ENCODE measurements at regions not wholly inside any gene's neighbourhood (a gene's known extent, or its start where the extent isn't known, plus 50 kb on each side); places are given as distances from the start of the nearest gene placed in this dataset.
A peak's percentile ranks its signal among the peaks of the same experiment; 100 is the strongest.

- no peak for DNase-seq
Observed at GRCh38 chr14:101477648-101478047, 83.6 kb upstream of the DIO3 start.

- DNase-seq: no peak
Observed at GRCh38 chr14:101478096-101478495, 83.2 kb upstream of the DIO3 start.

DNA sequence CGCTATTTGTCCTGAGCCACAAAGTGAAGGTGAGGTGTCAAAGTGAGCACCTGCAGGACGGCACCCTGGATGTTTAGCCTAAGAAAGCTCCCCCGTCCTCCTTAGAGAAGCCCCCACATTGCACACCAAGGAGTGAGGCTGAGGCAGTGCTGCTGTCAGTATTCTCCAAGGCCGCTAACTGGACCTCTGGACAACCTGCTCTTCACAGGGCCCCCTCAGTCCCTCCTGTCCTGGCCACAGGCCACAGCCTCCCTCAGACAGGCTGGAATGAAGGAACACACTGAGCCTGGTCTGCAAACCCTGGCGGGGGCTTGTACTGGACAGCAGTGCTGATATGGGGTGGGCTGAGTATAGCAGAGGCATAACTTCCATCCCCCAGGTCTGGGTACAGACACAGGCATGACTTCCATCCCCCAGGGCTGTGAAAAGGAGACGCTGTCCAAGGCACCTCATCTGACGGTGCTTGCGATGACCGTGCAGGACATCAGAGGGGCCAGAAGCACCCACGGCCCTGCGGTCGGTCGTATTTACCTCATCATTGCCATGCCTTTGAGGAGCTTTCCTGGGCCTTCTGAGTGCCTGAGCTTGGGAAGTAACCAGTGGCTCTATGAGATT is 82.4 kb upstream of the DIO3 start:
- no peak for DNase-seq

DNA sequence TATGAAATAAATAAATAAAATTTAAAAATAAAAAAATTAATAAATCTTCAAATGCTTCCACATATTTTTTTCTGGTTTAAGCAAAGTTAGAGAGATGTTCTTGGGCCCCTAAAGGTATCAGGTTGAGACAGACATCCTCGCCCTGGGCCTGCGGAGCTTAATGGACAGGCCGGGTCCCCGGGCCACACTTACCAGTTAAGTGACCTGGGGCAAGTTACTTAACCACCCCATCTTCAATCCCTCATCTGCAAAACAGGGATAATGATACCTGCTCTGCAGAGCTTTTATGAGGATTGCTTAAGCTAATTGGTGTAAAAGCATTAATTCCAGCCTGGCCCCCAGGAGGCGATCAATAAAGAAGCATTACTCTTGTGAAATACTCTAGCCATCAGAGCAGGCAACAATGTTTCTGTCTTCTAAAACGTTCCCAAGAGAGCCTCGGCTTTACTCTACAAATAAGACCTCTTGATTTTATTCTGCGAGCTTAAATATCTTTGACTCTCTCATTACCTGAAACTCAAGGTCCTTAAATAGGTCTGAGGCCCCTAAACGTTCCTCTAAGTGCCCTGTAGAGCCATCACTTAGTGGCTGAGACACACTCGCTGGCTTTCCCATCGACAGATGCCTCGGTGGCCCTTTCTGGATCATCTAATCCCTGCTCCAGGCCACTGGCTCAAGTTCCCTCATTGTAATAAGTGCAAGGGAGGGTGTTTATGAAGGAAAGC is 81.1 kb upstream of the DIO3 start:
- DNase-seq: no peak

- DNase-seq: no peak
Observed at GRCh38 chr14:101480747-101481530, 80.4 kb upstream of the DIO3 start.

- DNase-seq: no peak
Observed at GRCh38 chr14:101481557-101481956, 79.7 kb upstream of the DIO3 start.

- DNase-seq: no peak
Observed at GRCh38 chr14:101482066-101482465, 79.2 kb upstream of the DIO3 start.

GRCh38 chr14:101483829-101484228 is 77.5 kb upstream of the DIO3 start:
- no peak for DNase-seq

DNA sequence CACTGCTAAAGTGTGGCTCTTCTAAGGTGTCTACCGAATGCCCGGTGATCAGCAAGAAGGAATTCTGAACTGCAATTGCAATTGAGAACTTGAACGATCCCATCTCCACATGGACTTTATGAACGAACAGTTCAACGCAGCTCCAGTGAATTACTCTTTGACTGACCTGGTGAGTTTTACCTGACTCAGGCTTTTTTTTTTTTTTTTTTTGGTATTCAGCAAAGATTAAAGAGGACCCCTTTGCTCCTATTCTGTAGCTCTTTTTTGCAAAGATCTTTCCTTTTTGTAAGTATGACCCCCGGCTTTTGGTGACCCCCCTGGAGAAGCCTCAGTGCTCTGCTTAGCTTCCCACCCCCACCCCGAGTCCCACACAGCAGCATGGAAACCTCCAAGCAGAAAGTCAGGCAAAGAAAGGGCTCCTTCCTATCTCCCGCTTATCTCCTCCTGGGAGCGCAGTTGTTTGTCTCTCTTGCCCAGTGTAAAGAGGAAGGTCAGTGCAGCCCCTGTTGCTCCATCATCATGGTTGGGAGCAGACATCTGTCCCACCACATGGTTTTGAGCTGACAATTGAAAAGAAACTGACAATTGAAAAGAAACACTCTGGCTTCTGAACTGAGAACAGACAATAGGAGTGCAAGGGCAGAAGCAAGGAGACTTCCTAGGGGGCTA is 72.1 kb upstream of the DIO3 start:
- no peak for DNase-seq

- no peak for DNase-seq
Observed at GRCh38 chr14:101490771-101491170, 70.5 kb upstream of the DIO3 start.

GRCh38 chr14:101491841-101492240 is 69.5 kb upstream of the DIO3 start:
- no peak for DNase-seq

DNA sequence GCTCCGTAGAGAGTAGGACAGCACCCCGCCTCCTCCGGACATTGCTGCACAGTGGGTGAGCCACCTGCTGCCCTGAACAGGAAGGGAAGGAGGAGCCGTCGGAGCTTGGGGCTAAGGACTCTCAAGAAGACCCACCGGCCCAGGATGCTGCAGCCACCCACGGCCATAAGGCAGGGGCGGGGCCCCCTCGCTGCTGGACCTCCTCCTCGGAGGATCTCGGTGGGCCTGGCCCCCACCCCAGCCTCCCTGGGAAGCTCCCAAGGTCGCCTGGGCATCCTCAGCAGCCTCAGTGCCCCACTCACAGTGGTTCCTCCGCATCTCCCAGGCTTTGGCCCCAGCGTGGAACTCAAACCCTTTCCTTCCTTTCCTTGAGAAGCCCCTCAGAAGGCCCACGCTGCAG is 68.6 kb upstream of the DIO3 start:
- no peak for DNase-seq

- no peak for DNase-seq
Observed at GRCh38 chr14:101494826-101495225, 66.5 kb upstream of the DIO3 start.

GRCh38 chr14:101495284-101495683 is 66.0 kb upstream of the DIO3 start:
- no peak for DNase-seq

DNA sequence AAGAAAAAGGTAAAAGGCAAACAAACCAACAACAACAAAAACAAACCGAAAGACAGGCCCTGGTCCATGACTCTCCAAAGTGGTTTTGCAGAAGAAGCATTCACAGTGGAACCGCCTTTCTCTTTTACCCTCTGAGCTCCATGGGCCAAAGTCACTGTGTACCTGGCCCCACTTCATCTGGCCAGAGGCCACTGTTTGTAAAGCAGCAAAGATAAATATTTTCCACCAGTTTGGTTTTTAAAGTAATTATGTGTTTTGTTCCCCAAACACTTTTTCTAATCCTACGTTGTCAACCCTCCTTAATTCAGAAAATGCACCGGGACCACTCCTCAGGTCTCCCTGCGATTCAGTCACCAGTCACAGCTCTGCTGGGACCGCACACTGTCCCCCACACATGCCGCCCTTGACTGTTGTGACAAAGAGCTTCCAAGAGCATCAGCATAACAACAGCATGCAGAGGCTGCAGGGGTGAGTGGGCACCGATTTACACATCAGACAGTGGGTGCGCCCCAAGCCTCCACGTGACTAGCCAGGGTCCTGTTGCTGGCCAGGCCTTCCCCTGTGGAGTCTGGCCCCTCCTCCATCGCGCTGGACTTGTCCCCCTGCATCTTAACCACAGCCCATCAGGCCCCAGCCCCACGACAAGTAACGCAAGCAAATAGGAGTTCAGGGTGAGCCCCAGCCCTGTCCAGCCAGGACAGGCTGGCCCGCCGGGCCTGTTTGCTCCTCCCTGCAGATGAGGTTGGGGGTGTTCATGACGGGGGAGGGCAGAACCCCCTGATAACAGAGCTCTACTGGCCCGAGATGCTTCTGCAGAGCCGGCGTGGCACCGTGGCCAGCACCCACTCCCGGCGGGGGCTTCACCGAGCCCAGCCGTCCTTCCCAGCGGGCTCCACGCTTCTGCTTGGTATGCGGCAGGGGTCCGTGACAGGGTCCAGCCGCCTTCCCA is 65.2 kb upstream of the DIO3 start:
- no peak for DNase-seq

DNA sequence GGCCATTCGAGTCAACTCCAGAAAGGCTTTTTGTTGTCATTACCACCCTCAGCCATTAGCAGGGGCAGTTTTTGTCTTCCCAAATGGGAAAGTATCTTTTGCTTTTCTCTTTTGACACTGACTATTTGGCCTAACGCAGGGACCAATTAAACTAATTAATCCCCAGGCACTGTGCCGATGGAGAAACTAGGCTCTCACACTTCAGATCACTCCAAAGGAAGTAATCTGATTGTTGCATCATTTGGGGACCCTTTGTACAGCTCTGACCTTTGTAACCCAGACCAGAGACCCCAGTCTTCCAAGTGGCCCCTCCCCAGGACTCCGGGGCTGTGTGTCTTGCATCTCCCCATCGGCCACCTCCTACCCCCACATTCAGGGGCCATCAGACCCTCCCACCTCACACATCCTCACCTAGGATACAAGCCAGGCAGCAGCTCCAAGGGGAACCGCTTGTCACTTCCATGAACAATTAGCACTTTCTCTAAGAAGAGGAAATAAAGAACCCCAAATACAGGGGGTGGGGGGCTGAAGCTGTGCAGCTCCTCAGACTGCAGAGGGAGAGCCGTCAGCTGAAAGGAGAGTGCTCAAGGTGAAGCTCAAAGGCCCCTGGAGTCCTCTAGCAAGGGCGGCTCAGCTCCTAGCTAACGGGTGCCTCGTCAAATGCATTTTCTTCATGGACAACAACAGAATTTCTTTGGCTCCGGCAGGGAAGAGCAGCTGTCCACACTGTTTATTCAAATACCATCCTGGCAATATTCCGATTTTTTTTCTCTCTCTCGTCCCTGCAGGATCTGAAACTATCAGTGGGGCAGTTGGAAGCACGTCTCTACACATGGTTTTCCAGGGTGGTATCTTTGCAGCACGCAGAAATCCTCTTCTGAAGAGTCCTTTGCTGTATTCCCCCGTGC is 64.3 kb upstream of the DIO3 start:
- DNase-seq: peak; percentile 63

DNA sequence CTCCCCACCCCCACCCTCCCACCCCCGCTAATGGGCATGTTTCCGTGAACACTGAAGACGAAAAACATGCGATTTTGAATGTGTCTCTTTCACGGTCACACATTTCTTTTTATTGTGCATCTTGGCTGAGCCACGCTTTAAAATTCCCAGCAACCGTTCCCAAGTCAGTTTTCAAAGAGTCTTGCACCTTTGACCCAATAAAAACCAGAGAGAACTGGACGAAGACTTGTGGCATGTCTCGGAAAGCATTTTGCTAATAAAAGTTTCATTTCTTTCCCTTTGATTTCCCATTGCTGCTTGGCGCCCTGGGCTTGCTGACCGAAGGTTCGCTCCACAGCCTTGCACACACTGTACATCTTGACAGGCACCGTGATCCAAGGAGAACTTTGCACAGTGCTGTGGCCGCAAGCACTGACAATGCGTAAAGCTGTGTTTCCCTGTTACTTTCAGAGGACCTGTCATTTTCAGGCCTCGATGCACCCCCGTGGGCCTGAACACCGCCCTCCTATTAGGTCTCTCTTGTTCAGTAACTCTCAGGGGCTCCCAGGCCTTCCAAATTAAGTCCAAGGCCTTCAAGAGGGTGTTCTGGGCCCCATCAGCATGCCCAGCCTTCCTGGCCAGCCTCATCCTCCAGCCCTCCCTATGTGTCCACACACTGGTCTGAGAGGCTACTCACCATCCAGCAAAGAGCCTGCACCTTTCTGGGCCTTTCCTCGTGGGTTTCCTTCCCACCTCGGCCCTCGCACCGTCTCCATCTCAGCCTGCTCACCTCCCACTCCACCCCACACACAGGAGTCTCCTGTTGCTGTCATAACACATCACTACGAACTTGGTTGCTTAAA is 63.4 kb upstream of the DIO3 start:
- DNase-seq: no peak

DNA sequence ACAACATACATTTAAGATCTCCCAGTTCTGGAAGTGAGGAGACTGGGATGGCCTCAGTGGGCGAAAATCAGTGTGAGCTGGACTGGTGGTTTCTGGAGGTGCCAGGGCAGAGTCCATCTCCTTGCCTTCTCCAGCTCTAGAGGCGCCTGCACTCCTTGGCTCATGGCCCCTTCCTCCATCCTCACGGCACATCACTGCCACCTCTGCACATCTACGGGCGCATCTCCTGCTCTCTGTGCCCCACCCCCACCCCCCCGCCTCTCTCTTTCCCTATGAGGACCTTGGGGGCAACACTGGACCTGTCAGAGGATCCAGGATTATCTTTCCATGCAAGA is 62.8 kb upstream of the DIO3 start:
- no peak for DNase-seq

DNA sequence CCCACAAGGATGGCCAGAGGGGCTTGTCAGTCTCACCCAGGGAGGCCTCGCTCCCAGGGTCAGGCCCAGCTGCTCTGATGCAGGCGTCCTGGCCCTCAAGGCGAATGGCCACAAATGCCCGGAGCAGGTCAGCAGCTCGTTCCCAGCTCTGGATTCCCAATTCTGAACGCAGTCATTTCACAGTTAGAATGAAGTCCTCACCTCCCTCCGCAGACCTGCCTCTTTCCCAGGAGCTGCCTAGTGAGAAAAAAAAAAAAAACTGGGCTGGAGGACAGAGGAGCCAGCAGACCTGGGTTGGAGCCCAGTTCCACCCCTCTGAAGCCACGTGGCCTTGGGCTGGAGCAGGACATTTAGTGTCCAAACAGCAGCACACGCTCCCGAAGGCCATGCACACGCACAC is 62.2 kb upstream of the DIO3 start:
- no peak for DNase-seq

DNA sequence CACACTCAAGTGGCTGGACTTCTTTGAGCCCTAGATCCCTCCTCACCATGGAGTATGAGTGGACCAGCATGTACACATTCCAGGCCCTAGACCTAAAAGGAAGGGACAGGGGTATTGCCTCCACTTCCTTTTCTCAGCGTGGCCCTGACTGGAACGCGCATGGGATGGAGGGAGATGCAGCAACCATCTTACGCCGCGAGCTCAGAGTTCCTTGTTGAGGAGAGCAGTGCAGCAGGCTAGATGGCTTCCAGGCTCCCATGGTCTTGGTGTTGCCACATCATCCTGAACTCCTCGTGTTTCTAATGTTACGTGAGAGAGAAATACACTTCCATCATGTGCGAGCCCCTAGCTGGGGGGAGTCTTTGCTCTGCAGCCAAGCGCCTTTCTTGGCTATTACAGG is 61.8 kb upstream of the DIO3 start:
- no peak for DNase-seq

DNA sequence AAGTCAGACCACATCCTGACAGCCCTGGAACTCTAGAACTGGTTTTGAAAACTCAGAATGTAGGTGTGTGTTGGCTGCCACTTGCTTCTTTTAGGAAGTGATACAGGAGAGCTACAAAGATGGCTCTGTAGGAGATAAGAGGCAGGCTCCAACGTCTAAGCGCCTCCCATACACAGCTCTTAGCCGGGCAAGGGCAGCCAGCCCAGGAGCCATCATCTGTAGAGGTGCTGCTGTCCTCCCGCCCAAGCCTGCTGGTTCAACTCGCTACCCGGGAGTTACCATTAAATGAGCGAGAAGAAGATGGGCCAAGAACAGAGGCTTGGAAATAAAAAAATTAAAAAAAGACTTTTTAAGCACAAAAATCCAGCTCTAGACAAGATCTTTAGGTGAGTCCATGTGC is 61.2 kb upstream of the DIO3 start:
- DNase-seq: no peak

All from NCI-H1092 treated with DMSO at 0.1 percent for 48 hours (cell line).